Right ventricle myocardium inferior (tissue), 1 donor: ENCODE measurements at regions not wholly inside any gene's neighbourhood (a gene's known extent, or its start where the extent isn't known, plus 50 kb on each side); places are given as distances from the start of the nearest gene placed in this dataset.

Experiments
- ATAC-seq: fragments of 200-7000 bp; cut with Tn5 transposase; one replicate; pipeline ENCODE4 v1.9.1; 2020; ENCODE audit warnings: mild to moderate bottlenecking, moderate library complexity
- DNase-seq: peaks from one replicate; pipeline ENCODE4 v3.0.0; 2021; ENCODE audit errors: missing footprints
- intact Hi-C: fragments of 100-400 bp; cut with DNase I; formaldehyde crosslinking; loops from one replicate; pipeline ENCODE4 v1.11.0; 2022
- donor health status: DM: no; HTN: yes; CAD: no; lungs with severe emphysema.

DNA sequence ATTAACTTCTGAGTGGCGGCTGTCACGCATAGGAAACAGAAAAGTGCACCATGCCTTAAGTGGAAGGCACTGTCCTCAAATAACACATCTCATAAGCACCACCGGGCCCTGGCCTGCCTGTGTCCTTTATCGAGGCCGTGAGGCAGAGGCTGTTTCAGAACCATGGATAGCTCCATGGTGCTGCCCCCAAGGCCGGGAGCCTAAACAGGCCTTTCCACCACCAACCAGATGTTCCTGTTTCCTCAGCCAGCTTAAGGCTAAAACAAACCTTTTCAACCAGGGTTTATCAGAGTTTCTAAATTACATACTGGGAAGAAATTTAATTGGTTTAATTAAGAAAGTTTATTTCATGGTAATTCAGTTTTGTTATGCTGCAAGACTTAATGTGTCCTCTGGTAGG, 114.4 kb downstream of the DMRTA2 start:
- intact Hi-C loops = no loop called here
- ATAC-seq = no peak

GRCh38 chr1:50305808-50306207, 117.4 kb downstream of the DMRTA2 start:
- ATAC-seq (no peak), DNase-seq (no peak)
- intact Hi-C loops = no loop called here

More for the DNA sequence above, 114.4 kb downstream of the DMRTA2 start:
- no peak for DNase-seq

- intact Hi-C loops = no loop called here
- DNase-seq (no peak), ATAC-seq (no peak)
These were observed 122.9 kb downstream of the DMRTA2 start for GRCh38 chr1:50300297-50300696.

DNA sequence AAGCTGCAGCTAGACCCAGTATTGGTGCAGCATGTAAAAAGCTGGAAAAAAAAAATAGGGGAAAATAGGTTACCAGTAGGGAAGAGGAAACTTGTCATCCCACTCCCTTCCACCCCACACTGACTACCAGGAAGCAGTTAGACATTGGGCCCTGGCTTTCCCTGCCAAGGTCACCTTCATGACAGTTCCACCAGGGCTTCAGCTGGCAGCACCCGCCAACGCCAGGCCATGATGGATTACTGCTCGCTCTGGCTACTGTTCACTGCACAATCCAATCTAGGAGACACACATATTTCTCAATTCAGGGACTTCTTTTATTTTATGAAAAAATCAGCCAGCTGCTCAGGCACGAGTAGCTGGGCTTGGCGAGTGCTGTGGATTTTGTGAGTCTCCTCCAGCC, 127.7 kb downstream of the DMRTA2 start:
- ATAC-seq = no peak
- intact Hi-C loops = no loop called here
- no peak for DNase-seq

DNA sequence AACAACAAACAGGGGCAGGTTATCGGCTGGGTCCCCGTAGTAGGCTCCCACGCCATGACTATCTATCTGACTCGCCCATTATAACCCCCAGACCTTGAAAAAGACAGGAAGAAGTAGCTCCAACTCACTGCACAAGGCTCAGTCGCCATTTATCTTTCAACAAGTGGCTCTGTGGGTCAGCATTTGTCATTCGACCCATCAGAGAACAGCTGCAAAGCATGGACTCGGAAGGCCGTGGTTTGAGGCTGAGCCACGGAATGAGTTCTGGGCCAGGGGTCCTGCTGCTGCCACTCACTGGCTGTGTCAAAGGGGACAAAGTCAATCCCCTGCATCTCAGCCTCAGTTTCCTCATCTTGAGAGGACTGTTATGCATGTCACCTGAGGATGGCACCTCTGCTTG, 131.0 kb downstream of the DMRTA2 start:
- intact Hi-C loops = no loop called here
- no peak for DNase-seq
- ATAC-seq = no peak

- ATAC-seq (no peak), DNase-seq (no peak)
- intact Hi-C loops = no loop called here
These were observed 133.7 kb downstream of the DMRTA2 start for GRCh38 chr1:50289495-50289894.

DNA sequence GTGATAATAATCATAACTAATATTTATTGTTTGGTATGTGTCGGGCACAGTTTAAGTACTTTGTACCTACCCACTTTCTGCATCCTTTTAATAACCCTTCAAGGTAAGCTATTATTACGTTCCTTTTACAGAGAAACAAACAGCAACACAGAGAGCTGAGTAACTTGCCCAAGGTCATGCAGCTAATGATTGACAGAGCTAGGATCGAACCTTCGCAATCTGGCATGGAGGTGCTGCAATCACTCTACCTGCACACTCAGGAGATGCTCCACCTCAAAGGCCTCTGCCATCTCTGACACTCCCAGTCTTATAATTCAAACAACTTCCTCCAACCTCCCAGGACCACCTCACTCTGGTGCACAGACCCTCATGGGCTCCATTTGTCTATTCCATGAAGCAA, 137.2 kb downstream of the DMRTA2 start:
- intact Hi-C loops = no loop called here
- ATAC-seq (no peak), DNase-seq (no peak)

DNA sequence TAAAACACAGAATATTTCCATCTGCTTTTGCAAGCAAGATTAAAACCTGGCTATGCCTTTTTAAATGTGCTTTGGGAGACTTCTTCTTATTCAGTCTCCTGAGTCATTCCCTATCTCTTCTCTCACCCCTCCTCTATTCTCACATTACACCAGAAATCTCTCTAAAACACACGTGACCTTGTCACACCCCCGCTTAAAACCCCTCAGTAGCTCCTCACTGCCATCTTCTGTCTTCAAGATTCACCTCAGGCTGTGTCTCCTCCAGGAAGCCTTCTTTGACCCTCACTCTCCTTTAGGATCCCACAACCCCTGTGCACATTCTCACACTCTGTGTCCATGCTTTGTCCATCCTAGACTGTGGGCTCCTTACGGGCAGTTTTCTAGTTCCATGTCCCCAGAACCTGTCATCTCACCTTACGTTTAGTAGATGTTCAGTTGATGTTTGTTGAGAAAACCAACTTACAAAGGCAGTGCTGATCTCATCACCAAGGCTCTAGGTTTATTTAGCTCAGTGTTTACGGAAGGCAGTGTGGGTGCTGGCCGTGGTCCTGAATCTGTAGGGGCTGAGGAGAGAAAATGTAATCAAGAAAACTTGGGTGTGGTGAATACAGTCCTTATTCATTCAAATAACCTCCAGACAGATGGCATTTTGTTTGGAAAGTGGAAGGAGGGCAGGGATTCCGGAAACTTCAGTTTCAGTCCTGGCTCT, 143.5 kb downstream of the DMRTA2 start:
- DNase-seq = no peak
- intact Hi-C loops = no loop called here
- no peak for ATAC-seq

DNA sequence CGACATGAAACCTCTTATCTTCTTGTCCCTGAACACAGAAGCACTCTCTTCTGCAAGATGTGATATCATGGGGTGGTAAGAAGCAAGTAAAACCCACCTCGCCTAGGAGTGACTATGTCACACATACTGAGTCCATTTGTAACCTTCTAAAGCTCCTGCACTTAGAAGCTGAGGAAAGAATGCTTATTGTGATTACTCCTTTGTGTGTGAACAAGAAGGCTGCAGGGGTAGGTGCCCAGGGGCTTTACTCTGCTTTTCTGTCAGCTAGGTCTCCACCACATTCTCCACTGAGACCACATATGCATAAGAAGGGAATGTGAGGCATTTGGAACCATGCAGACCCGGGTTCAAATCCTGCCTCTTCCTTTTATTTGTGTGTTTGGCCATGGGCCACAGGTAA, 144.3 kb downstream of the DMRTA2 start:
- intact Hi-C loops = no loop called here
- no peak for ATAC-seq

GRCh38 chr1:50278410-50278809, 144.8 kb downstream of the DMRTA2 start:
- ATAC-seq (no peak), DNase-seq (no peak)
- intact Hi-C loops = no loop called here

More for the DNA sequence above, 144.3 kb downstream of the DMRTA2 start:
- no peak for DNase-seq

- ATAC-seq (no peak), DNase-seq (no peak)
- intact Hi-C loops = no loop called here
These were observed 147.7 kb downstream of the DMRTA2 start for GRCh38 chr1:50275566-50275965.

DNA sequence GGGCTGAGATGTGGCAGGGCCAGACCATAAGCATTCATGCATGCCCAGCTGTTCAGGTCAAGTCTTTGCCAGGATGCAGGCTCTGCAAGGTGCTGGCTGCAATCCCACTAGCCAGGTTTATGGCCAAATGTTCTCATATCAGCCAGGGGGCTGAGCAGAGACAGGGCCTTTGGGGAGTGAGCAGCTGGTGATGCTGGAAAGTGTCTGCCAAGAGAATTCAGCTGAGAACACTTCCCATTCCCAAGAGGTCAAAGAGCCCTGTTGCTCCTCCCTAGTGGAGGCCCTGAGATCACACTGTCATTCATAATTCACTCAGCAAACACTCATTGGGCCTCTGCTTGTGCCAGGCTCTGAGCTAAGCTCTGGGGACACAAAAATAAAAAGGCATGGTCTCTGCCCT, 150.3 kb downstream of the DMRTA2 start:
- intact Hi-C loops = no loop called here
- ATAC-seq (no peak), DNase-seq (no peak)

DNA sequence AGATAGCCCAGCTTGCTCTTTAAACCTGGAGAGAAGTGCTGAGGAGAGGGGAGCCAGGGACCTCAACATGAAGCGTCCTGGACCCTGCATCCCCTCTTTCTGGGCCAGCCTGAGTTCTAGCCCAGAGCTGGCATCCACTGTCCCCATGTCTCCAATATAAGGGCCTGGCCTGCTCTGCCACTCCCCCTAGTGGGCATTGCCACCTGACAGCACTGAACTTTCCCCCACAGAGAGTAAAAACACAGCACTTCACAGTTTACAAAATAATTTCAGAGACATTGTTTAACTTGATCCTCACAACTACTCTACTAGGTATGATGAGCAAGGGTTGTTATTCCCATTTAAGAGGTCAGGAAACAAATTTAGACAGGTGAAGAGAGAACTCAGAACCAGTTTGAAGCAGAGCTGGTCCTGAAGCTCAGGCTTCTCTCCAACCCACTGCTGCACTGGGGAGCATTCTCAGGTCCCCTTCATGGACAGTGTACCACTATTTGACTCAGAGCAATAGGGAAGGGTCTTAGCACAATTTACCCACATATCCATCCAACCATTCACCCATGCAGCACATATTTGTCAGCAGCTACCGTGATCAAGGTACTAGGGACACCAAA, 151.2 kb downstream of the DMRTA2 start:
- intact Hi-C loops = no loop called here
- DNase-seq = no peak
- ATAC-seq = peak; percentile 56

DNA sequence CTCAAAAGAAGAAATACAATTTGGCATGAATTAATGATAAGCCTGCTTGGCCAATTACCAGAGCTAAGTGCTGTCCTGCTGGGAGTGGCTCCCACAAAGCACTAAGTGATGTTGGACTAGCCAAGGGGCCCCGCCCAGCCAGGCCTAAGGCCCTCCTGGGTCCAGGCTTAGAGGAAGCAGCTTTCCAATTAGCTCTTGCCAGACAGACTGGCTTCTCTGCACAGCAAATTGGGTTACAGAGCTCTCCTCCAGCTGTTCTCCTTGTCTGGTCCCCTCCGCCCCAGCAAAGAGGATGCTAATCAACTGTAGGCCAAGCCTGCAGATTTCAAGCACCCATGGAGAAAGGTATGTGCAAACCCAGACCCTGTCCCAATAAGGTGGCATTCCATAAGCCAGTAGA, 151.9 kb downstream of the DMRTA2 start:
- DNase-seq = no peak
- intact Hi-C loops = no loop called here
- no peak for ATAC-seq

DNA sequence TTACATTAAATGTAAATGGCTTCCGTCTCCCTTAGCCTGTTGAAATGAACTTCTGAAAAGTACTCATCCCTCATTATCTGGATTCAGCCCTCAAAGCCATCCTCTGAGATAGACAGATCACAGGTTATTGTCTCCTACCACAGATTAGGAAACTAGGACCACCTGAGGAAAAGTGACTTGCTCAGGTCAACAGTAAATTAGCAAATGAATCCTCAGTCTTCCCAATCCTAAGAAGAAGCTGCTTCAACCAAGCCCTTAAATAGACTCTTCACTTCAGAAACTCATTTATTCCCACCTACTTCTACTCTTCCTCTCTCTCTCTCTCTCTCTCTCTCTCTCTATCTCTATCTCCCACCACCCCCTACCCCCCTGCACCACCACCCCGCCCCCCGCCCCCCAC, 152.3 kb downstream of the DMRTA2 start:
- DNase-seq = no peak
- intact Hi-C loops = no loop called here
- no peak for ATAC-seq

DNA sequence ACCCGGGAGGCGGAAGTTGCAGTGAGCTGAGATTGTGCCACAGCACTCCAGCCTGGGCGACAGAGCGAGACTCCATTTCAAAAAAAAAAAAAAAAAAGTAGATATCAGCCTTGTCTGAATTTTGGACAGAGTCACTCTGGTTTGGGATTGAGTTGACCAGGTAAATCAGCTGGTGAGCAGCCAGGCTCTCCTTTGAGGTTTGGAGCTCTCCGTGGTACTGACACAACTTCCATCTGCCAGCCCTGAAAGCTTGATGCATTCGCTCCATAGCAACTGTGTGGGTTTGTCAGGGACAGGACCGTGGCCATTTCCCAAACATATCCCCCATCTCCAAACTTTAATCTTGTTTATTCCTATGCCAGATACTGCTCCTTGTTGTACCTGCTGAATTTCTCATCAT, 155.2 kb downstream of the DMRTA2 start:
- DNase-seq = no peak
- ATAC-seq = no peak
- intact Hi-C loops = no loop called here

- ATAC-seq (peak; percentile 70), DNase-seq (no peak)
- intact Hi-C loops = no loop called here
These were observed 156.7 kb downstream of the DMRTA2 start for GRCh38 chr1:50266509-50266908.

DNA sequence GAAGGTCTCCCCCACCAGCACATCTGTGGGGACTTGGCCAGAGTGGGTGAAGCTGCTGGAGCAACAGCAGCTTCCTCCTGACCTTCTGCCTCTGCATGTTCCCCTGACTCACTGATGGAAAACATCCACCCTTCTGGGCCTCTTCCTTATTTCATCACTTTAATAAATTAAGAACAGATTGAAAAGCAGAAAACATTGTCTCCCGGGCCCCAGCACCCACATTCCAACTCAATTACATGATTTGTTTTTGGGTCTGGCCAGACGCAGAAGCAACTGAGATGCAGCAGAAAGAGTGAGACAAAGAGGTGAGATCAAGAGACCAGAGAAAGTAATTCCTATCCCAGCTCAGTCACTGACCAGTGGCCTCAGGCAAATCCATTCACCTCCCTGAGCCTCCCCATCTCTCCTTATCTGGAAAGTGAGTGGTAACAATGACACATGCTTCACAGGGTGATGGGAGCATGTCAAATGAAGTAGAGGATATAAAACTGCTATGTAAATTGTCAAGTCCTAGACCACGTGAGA, 157.1 kb downstream of the ELAVL4 start:
- ATAC-seq (peak; percentile 84), DNase-seq (no peak)
- intact Hi-C loops = no loop called here

DNA sequence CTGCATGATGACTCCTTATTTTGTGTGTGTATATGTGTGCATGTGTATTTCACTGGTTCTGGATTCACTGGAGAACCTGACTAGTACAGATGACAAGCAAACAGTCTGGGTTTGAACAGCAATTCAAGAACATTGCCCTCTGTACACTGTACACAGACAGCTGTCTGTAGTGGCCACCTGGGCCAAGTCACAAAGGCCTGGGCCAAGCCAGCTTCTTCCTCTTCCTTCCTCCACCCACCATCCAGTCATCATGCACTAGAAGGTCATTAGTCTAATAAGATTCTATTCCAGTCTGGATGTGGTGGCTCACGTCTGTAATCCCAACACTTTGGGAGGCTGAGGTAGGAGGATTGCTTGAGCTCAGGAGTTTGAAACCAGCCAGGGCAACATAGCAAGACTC, 155.9 kb downstream of the ELAVL4 start:
- intact Hi-C loops = no loop called here
- DNase-seq (no peak), ATAC-seq (no peak)

DNA sequence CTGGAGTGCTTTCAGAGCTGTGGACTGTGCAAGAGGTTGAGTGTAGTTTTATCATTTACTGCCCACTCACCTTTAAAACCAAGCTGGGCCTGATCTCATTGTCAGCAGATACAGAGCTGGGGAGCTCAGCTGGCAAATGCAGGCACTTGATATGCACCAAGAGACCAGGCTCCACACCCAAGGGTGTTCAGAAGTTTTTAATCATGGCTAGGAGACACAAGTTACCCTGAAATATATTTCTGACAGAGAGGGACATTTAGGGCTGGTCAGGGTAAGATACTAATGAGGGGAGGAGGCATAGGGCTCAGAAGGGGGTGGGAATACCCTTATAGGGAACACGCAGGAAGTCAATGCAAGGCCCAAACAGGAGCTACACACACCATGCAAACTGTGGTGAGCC, 153.7 kb downstream of the ELAVL4 start:
- DNase-seq (no peak), ATAC-seq (no peak)
- intact Hi-C loops = no loop called here

DNA sequence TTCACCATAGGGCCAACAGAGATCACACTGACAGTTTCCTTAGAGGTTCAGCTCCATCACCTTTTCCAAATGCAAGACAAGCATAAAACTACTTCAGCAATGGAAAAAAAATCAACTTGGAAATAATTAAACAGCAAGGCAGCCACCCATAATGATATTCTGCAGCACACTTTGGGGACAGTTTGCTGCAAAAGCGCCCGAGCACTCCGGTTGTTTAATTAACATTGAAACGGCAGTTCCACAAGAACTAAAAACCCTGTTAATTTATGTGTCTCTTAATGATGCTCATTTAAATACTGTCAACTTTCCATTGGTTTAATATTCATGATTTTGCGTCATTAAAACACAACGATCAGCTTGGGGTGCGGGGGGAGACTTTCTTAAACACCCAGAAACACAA, 153.2 kb downstream of the ELAVL4 start:
- intact Hi-C loops = no loop called here
- DNase-seq (no peak), ATAC-seq (no peak)
